Astrocyte (in vitro differentiated cells and primary cell): ENCODE measurements at regions not wholly inside any gene's neighbourhood (a gene's known extent, or its start where the extent isn't known, plus 50 kb on each side); places are given as distances from the start of the nearest gene placed in this dataset.

Source experiments
- DNase-seq: peaks from one replicate; pipeline ENCODE4 v3.0.0-alpha.2; 2010; ENCODE audit warnings: low read depth
- FAIRE-seq: peaks from 2 replicates; lab custom pipeline; 2011; peaks lifted over from hg19 to GRCh38; lab: Jason Lieb, UNC
- H2AFZ ChIP-seq: 2 replicates; pipeline ENCODE4 v1.6.0; 2012; ENCODE audit warnings: low read depth, low read length, inconsistent platforms
- H3K27ac ChIP-seq: 2 replicates; pipeline ENCODE4 v1.5.1; 2011; ENCODE audit warnings: low read depth, low read length, inconsistent platforms
- H3K27me3 ChIP-seq: 2 replicates; pipeline ENCODE4 v1.6.0; 2011; ENCODE audit warnings: low read length, inconsistent platforms; ENCODE audit not compliant: insufficient read depth
- H3K36me3 ChIP-seq: 2 replicates; pipeline ENCODE4 v1.5.1; 2011; ENCODE audit warnings: low read length, inconsistent platforms; ENCODE audit not compliant: insufficient read depth
- H3K4me1 ChIP-seq: 2 replicates; pipeline ENCODE4 v1.5.1; 2011; ENCODE audit warnings: low read length, inconsistent platforms; ENCODE audit not compliant: insufficient read depth
- H3K4me2 ChIP-seq: 2 replicates; pipeline ENCODE4 v1.6.0; 2012; ENCODE audit warnings: low read length, inconsistent platforms
- H3K4me3 ChIP-seq: 2 replicates; pipeline ENCODE4 v1.5.1; 2011; ENCODE audit warnings: low read depth, mild to moderate bottlenecking, low read length, inconsistent platforms; ENCODE audit not compliant: insufficient read depth
- H3K79me2 ChIP-seq: 2 replicates; pipeline ENCODE4 v1.6.0; 2012; ENCODE audit warnings: mild to moderate bottlenecking, low read length, inconsistent platforms; ENCODE audit not compliant: insufficient read depth
- H3K9ac ChIP-seq: 2 replicates; pipeline ENCODE4 v1.6.0; 2012; ENCODE audit warnings: mild to moderate bottlenecking, low read length, inconsistent platforms
- H3K9me3 ChIP-seq: 2 replicates; pipeline ENCODE4 v1.5.1; 2012; ENCODE audit warnings: low read depth, mild to moderate bottlenecking, low read length, inconsistent platforms; ENCODE audit not compliant: insufficient read depth
- H4K20me1 ChIP-seq: 2 replicates; pipeline ENCODE4 v1.6.0; 2012; ENCODE audit warnings: low read length, inconsistent platforms; ENCODE audit not compliant: insufficient read depth
- H3K27ac Mint-ChIP-seq: one replicate; pipeline ENCODE4 v1.8.0; 2021; ENCODE audit warnings: mild to moderate bottlenecking, mixed read lengths; ENCODE audit not compliant: unreplicated experiment
- H3K27me3 Mint-ChIP-seq: one replicate; pipeline ENCODE4 v1.8.0; 2021; ENCODE audit warnings: low read depth, mixed read lengths; ENCODE audit not compliant: unreplicated experiment
- H3K36me3 Mint-ChIP-seq: one replicate; pipeline ENCODE4 v1.8.0; 2021; ENCODE audit warnings: low read depth, mixed read lengths; ENCODE audit not compliant: unreplicated experiment
- H3K4me1 Mint-ChIP-seq: one replicate; pipeline ENCODE4 v1.8.0; 2021; ENCODE audit warnings: low read depth, mixed read lengths; ENCODE audit not compliant: unreplicated experiment
- H3K4me3 Mint-ChIP-seq: one replicate; pipeline ENCODE4 v1.8.0; 2021; ENCODE audit warnings: mild to moderate bottlenecking, moderate library complexity, mixed read lengths; ENCODE audit not compliant: unreplicated experiment
- H3K9me3 Mint-ChIP-seq: one replicate; pipeline ENCODE4 v1.8.0; 2021; ENCODE audit warnings: mild to moderate bottlenecking, mixed read lengths; ENCODE audit not compliant: unreplicated experiment
- CTCF ChIP-seq: IDR thresholded peaks from 2 replicates; pipeline ENCODE4 v1.5.1; 2011; ENCODE audit warnings: low read depth, mild to moderate bottlenecking, inconsistent platforms, low read length, moderate library complexity; ENCODE audit not compliant: insufficient read depth
- EZH2 ChIP-seq: IDR thresholded peaks from 2 replicates; pipeline ENCODE4 v1.6.1; 2012; ENCODE audit warnings: mild to moderate bottlenecking, low read length, inconsistent platforms; ENCODE audit not compliant: insufficient read depth

DNA sequence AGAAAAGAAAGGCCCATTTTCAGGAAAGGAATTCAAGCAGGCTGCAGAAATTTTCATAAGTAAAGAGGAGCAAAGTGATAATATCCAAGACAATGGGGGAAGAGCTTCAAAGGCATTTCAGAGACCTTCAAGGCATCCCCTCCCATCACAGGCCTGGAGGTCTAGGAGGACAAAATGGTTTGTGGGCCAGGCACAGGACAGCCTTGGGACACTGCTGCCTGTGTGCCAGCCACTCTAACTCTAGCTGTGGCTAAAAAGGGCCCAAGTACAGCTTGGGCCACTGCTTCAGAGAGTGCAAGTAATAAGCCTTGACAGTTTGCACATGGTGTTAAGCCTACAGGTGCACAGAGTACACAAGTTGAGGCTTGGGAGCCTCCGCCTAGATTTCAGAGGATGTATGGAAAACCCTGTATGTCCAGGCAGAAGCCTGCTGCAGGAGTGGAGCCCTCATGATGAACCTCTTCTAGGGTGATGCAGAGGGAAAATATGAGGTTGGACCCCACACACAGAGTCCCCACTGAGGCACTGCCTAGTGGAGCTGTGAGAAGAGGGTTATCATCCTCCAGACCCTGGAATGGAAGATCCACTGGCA is 51.8 kb upstream of the ZSWIM5 start:
- Histone ChIP-seq H3K27me3 (no peaks in the 10 kb centered on the region), H3K27ac (no peak overlapping the region), H3K4me3 (no peak overlapping the region), H4K20me1 (no peaks in the 10 kb centered on the region), H3K36me3 (no peaks in the 10 kb centered on the region), H3K4me2 (no peak overlapping the region), H3K9ac (no peak overlapping the region), H3K79me2 (no peaks in the 10 kb centered on the region), H2AFZ (no peak overlapping the region), H3K9me3 (peaks cover 10% of the 10 kb centered on the region), H3K4me1 (no peaks in the 10 kb centered on the region)
- TF ChIP-seq CTCF (no peak), EZH2 (no peak)
- no peak for FAIRE-seq
- no peaks in the 10 kb centered on the region for H3K4me1 Mint-ChIP-seq
- H3K36me3 Mint-ChIP-seq: no peaks in the 10 kb centered on the region
- H3K9me3 Mint-ChIP-seq: peaks cover 28% of the 10 kb centered on the region
- no peak overlapping the region for H3K27ac Mint-ChIP-seq
- H3K4me3 Mint-ChIP-seq: no peak overlapping the region
- no peak for DNase-seq
- peaks cover 10% of the 10 kb centered on the region for H3K27me3 Mint-ChIP-seq

- no peak for TF ChIP-seq CTCF
- TF ChIP-seq EZH2: no peak
- H3K79me2 ChIP-seq: no peaks in the 10 kb centered on the region
- DNase-seq (no peak), FAIRE-seq (no peak)
- peaks cover 28% of the 10 kb centered on the region for H3K9me3 Mint-ChIP-seq
- no peak overlapping the region for H3K27ac Mint-ChIP-seq
- H3K36me3 Mint-ChIP-seq: no peaks in the 10 kb centered on the region
- H3K4me1 ChIP-seq: no peaks in the 10 kb centered on the region
- no peaks in the 10 kb centered on the region for H4K20me1 ChIP-seq
- no peaks in the 10 kb centered on the region for H3K36me3 ChIP-seq
- H3K27me3 Mint-ChIP-seq: peaks cover 13% of the 10 kb centered on the region
- H3K4me3 Mint-ChIP-seq: no peak overlapping the region
- no peaks in the 10 kb centered on the region for H3K27me3 ChIP-seq
- H3K9ac ChIP-seq: no peak overlapping the region
- no peak overlapping the region for H3K4me3 ChIP-seq
- no peaks in the 10 kb centered on the region for H3K4me1 Mint-ChIP-seq
- H3K4me2 ChIP-seq: no peak overlapping the region
- peaks cover 10% of the 10 kb centered on the region for H3K9me3 ChIP-seq
- H3K27ac ChIP-seq: no peak overlapping the region
- no peak overlapping the region for H2AFZ ChIP-seq
Measured at GRCh38 chr1:45259053-45259452, 52.6 kb upstream of the ZSWIM5 start.

DNA sequence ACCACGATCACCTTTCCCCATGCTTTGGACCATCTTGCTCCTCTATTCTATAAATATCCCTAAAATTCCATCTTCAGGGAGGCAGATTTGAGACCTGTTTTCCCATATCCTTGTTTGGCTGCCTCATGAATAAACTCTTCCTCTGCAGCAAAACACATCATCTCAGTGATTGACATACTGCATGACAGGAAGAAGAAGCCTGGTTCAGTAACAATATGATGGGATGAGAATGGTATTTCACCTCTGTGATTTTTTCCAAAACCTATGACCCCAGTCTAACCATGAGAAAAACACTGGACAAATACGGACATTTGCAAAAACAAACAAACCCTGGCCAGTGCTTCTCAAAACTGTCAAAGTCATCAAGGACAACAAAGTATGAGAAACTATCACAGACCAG is 53.8 kb upstream of the ZSWIM5 start:
- H3K4me2 ChIP-seq: no peak overlapping the region
- H3K36me3 Mint-ChIP-seq: no peaks in the 10 kb centered on the region
- peaks cover 7% of the 10 kb centered on the region for H3K27me3 Mint-ChIP-seq
- no peak overlapping the region for H3K4me3 Mint-ChIP-seq
- FAIRE-seq (no peak), DNase-seq (no peak)
- no peak overlapping the region for H3K27ac ChIP-seq
- H3K9ac ChIP-seq: no peak overlapping the region
- H3K36me3 ChIP-seq: no peaks in the 10 kb centered on the region
- peaks cover 28% of the 10 kb centered on the region for H3K9me3 Mint-ChIP-seq
- H3K4me1 ChIP-seq: no peaks in the 10 kb centered on the region
- H4K20me1 ChIP-seq: no peaks in the 10 kb centered on the region
- TF ChIP-seq CTCF (no peak), EZH2 (no peak)
- H3K79me2 ChIP-seq: no peaks in the 10 kb centered on the region
- no peaks in the 10 kb centered on the region for H3K27me3 ChIP-seq
- H3K4me3 ChIP-seq: no peak overlapping the region
- no peak overlapping the region for H3K27ac Mint-ChIP-seq
- no peak overlapping the region for H2AFZ ChIP-seq
- H3K4me1 Mint-ChIP-seq: no peaks in the 10 kb centered on the region
- peaks cover 10% of the 10 kb centered on the region for H3K9me3 ChIP-seq
